ENCODE measurements at regions not wholly inside any gene's neighbourhood (a gene's known extent, or its start where the extent isn't known, plus 50 kb on each side); places are given as distances from the start of the nearest gene placed in this dataset.

DNA sequence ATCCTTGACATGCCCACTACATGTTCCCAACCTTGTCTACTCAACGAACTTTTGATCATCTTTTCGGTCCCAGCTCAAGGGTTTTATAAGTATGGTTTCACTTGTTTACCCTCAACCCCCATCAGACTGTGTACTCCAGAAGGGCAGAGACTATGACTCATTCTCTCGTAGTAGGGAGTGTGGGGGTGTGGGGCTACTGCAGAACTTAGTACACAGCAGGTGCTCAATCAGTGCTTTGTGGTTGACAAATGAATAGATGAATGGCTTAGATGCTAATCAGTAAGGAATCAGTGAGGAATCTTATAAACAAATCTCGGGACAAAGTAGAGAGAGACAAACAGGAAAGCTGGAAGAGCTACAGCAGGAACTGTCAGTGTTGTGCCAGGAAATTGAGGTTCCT is 151.7 kb upstream of the PLET1 start:
- no peak overlapping the region for H3K27ac ChIP-seq
- intact Hi-C loops (cut with DNase I) = no loop called here
- H3K27me3 ChIP-seq = peaks cover 0 to 4% (median 0%) of the 10 kb centered on the region in 9 donors
- 70 to 78% (median 75%) methylated on average over 4 of the region's 4 CpGs for WGBS, 4 donors
- H3K9me3 ChIP-seq = peaks cover 0 to 21% (median 5%) of the 10 kb centered on the region in 12 donors
- H3K4me3 ChIP-seq = no peak overlapping the region
- no peaks in the 10 kb centered on the region for H3K36me3 ChIP-seq
- no peak for DNase-seq
- no peak for ATAC-seq
- TF ChIP-seq POLR2A (IDR thresholded peaks at IDR 0.05) = no peak
- TF ChIP-seq, protein P1, sequence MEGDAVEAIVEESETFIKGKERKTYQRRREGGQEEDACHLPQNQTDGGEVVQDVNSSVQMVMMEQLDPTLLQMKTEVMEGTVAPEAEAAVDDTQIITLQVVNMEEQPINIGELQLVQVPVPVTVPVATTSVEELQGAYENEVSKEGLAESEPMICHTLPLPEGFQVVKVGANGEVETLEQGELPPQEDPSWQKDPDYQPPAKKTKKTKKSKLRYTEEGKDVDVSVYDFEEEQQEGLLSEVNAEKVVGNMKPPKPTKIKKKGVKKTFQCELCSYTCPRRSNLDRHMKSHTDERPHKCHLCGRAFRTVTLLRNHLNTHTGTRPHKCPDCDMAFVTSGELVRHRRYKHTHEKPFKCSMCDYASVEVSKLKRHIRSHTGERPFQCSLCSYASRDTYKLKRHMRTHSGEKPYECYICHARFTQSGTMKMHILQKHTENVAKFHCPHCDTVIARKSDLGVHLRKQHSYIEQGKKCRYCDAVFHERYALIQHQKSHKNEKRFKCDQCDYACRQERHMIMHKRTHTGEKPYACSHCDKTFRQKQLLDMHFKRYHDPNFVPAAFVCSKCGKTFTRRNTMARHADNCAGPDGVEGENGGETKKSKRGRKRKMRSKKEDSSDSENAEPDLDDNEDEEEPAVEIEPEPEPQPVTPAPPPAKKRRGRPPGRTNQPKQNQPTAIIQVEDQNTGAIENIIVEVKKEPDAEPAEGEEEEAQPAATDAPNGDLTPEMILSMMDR (IDR thresholded peaks at IDR 0.05) = no peak
- H3K4me1 ChIP-seq = no peaks in the 10 kb centered on the region

DNA sequence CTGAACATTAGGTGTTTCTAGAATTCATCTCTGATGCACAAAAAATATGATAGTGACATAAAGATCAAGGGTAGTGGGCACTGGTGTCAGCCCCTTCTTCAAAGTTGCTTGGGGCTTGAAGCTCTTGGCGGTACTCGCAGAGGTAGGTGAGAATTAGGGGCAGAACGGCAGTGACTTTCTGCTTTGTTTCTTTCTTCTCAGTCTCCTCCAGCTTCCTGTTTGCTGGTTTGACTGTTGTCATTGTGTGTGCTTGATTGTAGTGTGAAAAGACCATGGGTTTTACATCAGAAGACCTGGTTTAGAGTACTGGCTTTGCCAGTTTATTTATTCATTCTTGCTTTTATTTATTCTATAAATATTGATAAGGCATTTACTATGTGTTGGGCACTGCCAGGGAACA is 156.7 kb upstream of the PLET1 start:
- Histone ChIP-seq H3K27me3 (no peaks in the 10 kb centered on the region), H3K9me3 (peaks cover 0 to 21% (median 5%) of the 10 kb centered on the region in 12 donors), H3K36me3 (no peaks in the 10 kb centered on the region), H3K27ac (no peak overlapping the region), H3K4me1 (no peaks in the 10 kb centered on the region), H3K4me3 (no peak overlapping the region)
- TF ChIP-seq, protein P1 (IDR thresholded peaks at IDR 0.05) = no peak
- TF ChIP-seq POLR2A (IDR thresholded peaks at IDR 0.05) = no peak
- DNase-seq (no peak), ATAC-seq (no peak)
- 38 to 68% (median 55%) methylated on average over 3 of the region's 3 CpGs for WGBS, 4 donors
- intact Hi-C loops (cut with DNase I) = no loop called here

DNA sequence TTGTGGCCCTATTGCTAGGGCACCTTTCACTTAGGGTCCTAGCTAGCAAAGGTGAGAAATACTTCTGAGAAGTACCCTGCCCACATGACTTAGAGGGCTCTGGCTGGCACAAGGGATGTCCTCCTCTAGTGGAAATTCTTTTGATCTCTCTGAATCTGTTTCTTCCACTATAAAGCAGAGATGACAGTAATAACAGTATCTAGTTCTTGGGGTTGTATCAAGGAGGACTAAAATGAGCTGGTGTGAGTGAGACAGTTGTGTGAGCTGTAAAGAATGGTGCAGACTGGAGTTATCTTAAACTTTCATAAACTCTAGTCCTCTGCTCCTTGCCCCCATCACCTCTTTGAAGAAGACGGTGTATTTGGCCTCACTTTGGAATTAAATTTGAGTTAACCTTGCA is 157.8 kb upstream of the PLET1 start:
- Histone ChIP-seq H3K27ac (no peak overlapping the region), H3K4me1 (no peaks in the 10 kb centered on the region), H3K4me3 (no peak overlapping the region), H3K27me3 (no peaks in the 10 kb centered on the region), H3K9me3 (peaks cover 0 to 20% (median 5%) of the 10 kb centered on the region in 12 donors), H3K36me3 (no peaks in the 10 kb centered on the region)
- TF ChIP-seq, protein P1 (IDR thresholded peaks at IDR 0.05) = no peak
- no peak for TF ChIP-seq POLR2A (IDR thresholded peaks at IDR 0.05)
- WGBS, 4 donors = 72 to 84% (median 81%) methylated on average over 1 of the region's 1 CpG
- ATAC-seq (no peak), DNase-seq (no peak)
- intact Hi-C loops (cut with DNase I) = no loop called here

DNA sequence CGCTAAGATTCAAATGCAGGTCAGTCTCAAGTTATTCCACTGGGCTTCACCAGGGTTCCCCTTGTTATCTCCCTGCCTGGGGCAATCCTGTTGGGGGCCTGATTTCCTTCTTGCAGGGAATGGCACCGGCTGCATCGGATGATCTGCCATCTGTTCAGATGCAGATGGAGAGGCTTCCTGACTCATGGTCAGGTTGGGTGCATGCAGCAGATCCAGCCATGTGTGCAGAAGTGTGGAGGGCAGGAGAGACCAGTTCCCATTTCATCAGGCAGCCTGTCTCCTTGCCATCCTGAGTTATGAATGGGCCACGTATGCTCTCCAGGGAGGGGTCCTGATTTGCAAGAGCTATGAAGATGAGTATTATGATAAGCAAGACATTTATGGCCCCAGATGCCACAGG is 161.2 kb upstream of the PLET1 start:
- DNase-seq (no peak), ATAC-seq (no peak)
- Histone ChIP-seq H3K4me3 (no peak overlapping the region), H3K9me3 (no peaks in the 10 kb centered on the region), H3K4me1 (no peaks in the 10 kb centered on the region), H3K36me3 (no peaks in the 10 kb centered on the region), H3K27me3 (no peaks in the 10 kb centered on the region), H3K27ac (no peak overlapping the region)
- 54 to 65% (median 60%) methylated on average over 4 of the region's 4 CpGs for WGBS, 4 donors
- TF ChIP-seq, protein P1 (IDR thresholded peaks at IDR 0.05) = no peak
- TF ChIP-seq POLR2A (IDR thresholded peaks at IDR 0.05) = no peak
- intact Hi-C loops (cut with DNase I) = no loop called here
